ENCODE measurements at regions not wholly inside any gene's neighbourhood (a gene's known extent, or its start where the extent isn't known, plus 50 kb on each side); places are given as distances from the start of the nearest gene placed in this dataset.

DNA sequence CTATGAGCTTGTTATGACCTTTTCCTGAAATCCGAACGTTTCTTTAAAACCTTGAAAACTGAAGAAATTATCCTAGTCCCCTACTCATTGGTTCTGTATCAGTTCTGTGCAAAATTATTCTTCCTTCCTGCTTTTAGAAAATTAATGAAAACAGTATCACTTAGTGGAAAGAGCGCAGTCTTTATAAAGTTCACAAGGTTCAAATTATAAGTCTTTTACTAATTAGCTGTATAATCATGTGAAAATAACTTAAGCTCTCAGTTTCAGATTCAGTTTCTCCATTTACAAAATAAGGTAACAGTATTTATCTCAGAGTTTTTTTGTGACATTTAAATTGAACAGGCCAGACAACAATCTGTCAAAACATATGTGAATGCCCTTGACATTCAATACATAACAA is 306.1 kb downstream of the ADAMTS20 start:
- TF ChIP-seq, protein P1, sequence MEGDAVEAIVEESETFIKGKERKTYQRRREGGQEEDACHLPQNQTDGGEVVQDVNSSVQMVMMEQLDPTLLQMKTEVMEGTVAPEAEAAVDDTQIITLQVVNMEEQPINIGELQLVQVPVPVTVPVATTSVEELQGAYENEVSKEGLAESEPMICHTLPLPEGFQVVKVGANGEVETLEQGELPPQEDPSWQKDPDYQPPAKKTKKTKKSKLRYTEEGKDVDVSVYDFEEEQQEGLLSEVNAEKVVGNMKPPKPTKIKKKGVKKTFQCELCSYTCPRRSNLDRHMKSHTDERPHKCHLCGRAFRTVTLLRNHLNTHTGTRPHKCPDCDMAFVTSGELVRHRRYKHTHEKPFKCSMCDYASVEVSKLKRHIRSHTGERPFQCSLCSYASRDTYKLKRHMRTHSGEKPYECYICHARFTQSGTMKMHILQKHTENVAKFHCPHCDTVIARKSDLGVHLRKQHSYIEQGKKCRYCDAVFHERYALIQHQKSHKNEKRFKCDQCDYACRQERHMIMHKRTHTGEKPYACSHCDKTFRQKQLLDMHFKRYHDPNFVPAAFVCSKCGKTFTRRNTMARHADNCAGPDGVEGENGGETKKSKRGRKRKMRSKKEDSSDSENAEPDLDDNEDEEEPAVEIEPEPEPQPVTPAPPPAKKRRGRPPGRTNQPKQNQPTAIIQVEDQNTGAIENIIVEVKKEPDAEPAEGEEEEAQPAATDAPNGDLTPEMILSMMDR (IDR thresholded peaks at IDR 0.05 in 4 of 5, conservative IDR thresholded peaks at IDR 0.05 in 1 of 5): no peak
- TF ChIP-seq POLR2A (IDR thresholded peaks at IDR 0.05): no peak
